Suprapubic skin (tissue), 4 donors: ENCODE measurements at regions not wholly inside any gene's neighbourhood (a gene's known extent, or its start where the extent isn't known, plus 50 kb on each side); places are given as distances from the start of the nearest gene placed in this dataset.
"Not testable (repeated sequence)": the region's sequence is repeated elsewhere in the genome, so short reads cannot be mapped to it uniquely, and the experiment has no call there.

Experiments
- DNase-seq, 2 donors: peaks; one replicate each; pipeline ENCODE4 v3.0.0-alpha.2; 2019; ENCODE audit warnings: low spot score in 2 of 2
- H3K27ac ChIP-seq: fragments of 200-600 bp; sonication (generic); one replicate; pipeline ENCODE4 v1.5.1; 2019
- H3K27me3 ChIP-seq: fragments of 200-600 bp; sonication (generic); one replicate; pipeline ENCODE4 v1.5.1; 2019
- H3K36me3 ChIP-seq: fragments of 200-600 bp; sonication (generic); one replicate; pipeline ENCODE4 v1.5.1; 2019
- H3K4me1 ChIP-seq: fragments of 200-600 bp; sonication (generic); one replicate; pipeline ENCODE4 v1.5.1; 2019
- H3K4me3 ChIP-seq: fragments of 200-600 bp; sonication (generic); one replicate; pipeline ENCODE4 v1.5.1; 2019; ENCODE audit warnings: mild to moderate bottlenecking
- H3K9me3 ChIP-seq: fragments of 200-600 bp; sonication (generic); one replicate; pipeline ENCODE4 v1.5.1; 2019
- CTCF ChIP-seq, 2 donors: fragments of 200-600 bp in 1 of 2; fragments of 450-650 bp in 1 of 2; sonication (generic) in 1 of 2; IDR thresholded peaks; one replicate each; pipeline ENCODE4 v1.5.1; 2016 to 2019; ENCODE audit warnings: antibody characterized with exemption in 2 of 2, mild to moderate bottlenecking in 1 of 2, moderate library complexity in 1 of 2
- EP300 ChIP-seq: sonication (generic); formaldehyde crosslinking; IDR thresholded peaks from one replicate; pipeline ENCODE4 v1.6.1; 2017; ENCODE audit warnings: antibody characterized with exemption
- POLR2A ChIP-seq, 2 donors: fragments of 450-650 bp; IDR thresholded peaks; one replicate each; pipeline ENCODE4 v1.6.1; 2017; ENCODE audit warnings: antibody characterized with exemption in 2 of 2, mild to moderate bottlenecking in 2 of 2, moderate library complexity in 2 of 2
- POLR2AphosphoS5 ChIP-seq, 3 donors: sonication (generic); formaldehyde crosslinking; IDR thresholded peaks; one replicate each; pipeline ENCODE4 v1.6.1; 2017; ENCODE audit warnings: antibody characterized with exemption in 3 of 3
- WGBS: methylation state at CpG from one replicate; pipeline ENCODE4 v1.1.5; 2018; 5-methylcytosine and 5-hydroxymethylcytosine counted together

GRCh38 chr16:64679976-64680690, 441.7 kb downstream of the CDH11 start:
- Histone ChIP-seq H3K4me3 (no peak overlapping the region), H3K4me1 (no peaks in the 10 kb centered on the region), H3K36me3 (no peaks in the 10 kb centered on the region), H3K9me3 (no peaks in the 10 kb centered on the region), H3K27me3 (no peaks in the 10 kb centered on the region), H3K27ac (no peak overlapping the region)
- 50% methylated on average over 4 of the region's 4 CpGs for WGBS
- TF ChIP-seq POLR2AphosphoS5 (IDR thresholded peaks at IDR 0.05): no peak
- TF ChIP-seq EP300: no peak
- no peak for TF ChIP-seq POLR2A (IDR thresholded peaks at IDR 0.05)
- no peak for TF ChIP-seq CTCF (IDR thresholded peaks at IDR 0.05)
- DNase-seq: no peak

- WGBS: 88% methylated on average over 8 of the region's 8 CpGs
- H3K4me3 ChIP-seq: no peak overlapping the region
- H3K27me3 ChIP-seq: no peaks in the 10 kb centered on the region
- DNase-seq: no peak
- H3K36me3 ChIP-seq: no peaks in the 10 kb centered on the region
- no peak overlapping the region for H3K27ac ChIP-seq
- H3K4me1 ChIP-seq: no peaks in the 10 kb centered on the region
- H3K9me3 ChIP-seq: no peaks in the 10 kb centered on the region
- TF ChIP-seq EP300 (no peak), CTCF (IDR thresholded peaks at IDR 0.05) (no peak), POLR2AphosphoS5 (IDR thresholded peaks at IDR 0.05) (no peak), POLR2A (IDR thresholded peaks at IDR 0.05) (no peak)
These were observed 452.3 kb downstream of the CDH11 start for GRCh38 chr16:64669573-64669972.

- H3K9me3 ChIP-seq: no peaks in the 10 kb centered on the region
- WGBS: 97% methylated on average over 3 of the region's 3 CpGs
- TF ChIP-seq CTCF (IDR thresholded peaks at IDR 0.05) (no peak), POLR2A (IDR thresholded peaks at IDR 0.05) (no peak), EP300 (no peak), POLR2AphosphoS5 (IDR thresholded peaks at IDR 0.05) (no peak)
These were observed 454.5 kb downstream of the CDH11 start for GRCh38 chr16:64667334-64667877.

GRCh38 chr16:64662312-64662711, 459.6 kb downstream of the CDH11 start:
- H3K4me3 ChIP-seq: not testable (repeated sequence)

More at GRCh38 chr16:64667334-64667877, 454.5 kb downstream of the CDH11 start:
- Histone ChIP-seq H3K27me3 (no peaks in the 10 kb centered on the region), H3K4me3 (no peak overlapping the region), H3K4me1 (no peaks in the 10 kb centered on the region), H3K36me3 (no peaks in the 10 kb centered on the region), H3K27ac (no peak overlapping the region)
- DNase-seq: no peak

GRCh38 chr16:64659866-64660265, 462.0 kb downstream of the CDH11 start:
- H3K27me3 ChIP-seq: no peaks in the 10 kb centered on the region
- WGBS: 59% methylated on average over 1 of the region's 1 CpG
- no peaks in the 10 kb centered on the region for H3K4me1 ChIP-seq
- no peak overlapping the region for H3K27ac ChIP-seq
- H3K4me3 ChIP-seq: no peak overlapping the region
- TF ChIP-seq EP300: no peak
- no peak for TF ChIP-seq POLR2A (IDR thresholded peaks at IDR 0.05)
- TF ChIP-seq POLR2AphosphoS5 (IDR thresholded peaks at IDR 0.05): no peak
- no peak for TF ChIP-seq CTCF (IDR thresholded peaks at IDR 0.05)
- DNase-seq: no peak
- H3K9me3 ChIP-seq: no peaks in the 10 kb centered on the region
- no peaks in the 10 kb centered on the region for H3K36me3 ChIP-seq

More at GRCh38 chr16:64662312-64662711, 459.6 kb downstream of the CDH11 start:
- H3K36me3 ChIP-seq, H3K27me3 ChIP-seq, H3K27ac ChIP-seq, H3K4me1 ChIP-seq, H3K9me3 ChIP-seq, DNase-seq: not testable (repeated sequence)
